A549 (cell line): ENCODE measurements at regions not wholly inside any gene's neighbourhood (a gene's known extent, or its start where the extent isn't known, plus 50 kb on each side); places are given as distances from the start of the nearest gene placed in this dataset.

Experiments used
- CEBPB ChIP-seq, 2 experiments: fragments of >200 bp in 1 of 2; sonication (Bioruptor Twin) in 1 of 2; formaldehyde crosslinking in 1 of 2; IDR thresholded peaks; 2 replicates each; pipeline ENCODE4 v1.6.1; 2012 to 2016
- EHMT2 ChIP-seq: fragments of 200-600 bp; sonication (generic); IDR thresholded peaks from 2 replicates; pipeline ENCODE4 v1.6.1; 2016; ENCODE audit warnings: antibody characterized with exemption, low read depth, mild to moderate bottlenecking, moderate library complexity
- HOXA7 ChIP-seq: fragments of 250-450 bp; sonication (Bioruptor Pico); IDR thresholded peaks from 2 replicates; pipeline ENCODE4 v1.5.0; 2020; ENCODE audit warnings: mild to moderate bottlenecking, moderate library complexity
- JUNB ChIP-seq: fragments of >200 bp; sonication (Bioruptor Twin); formaldehyde crosslinking; IDR thresholded peaks from 2 replicates; pipeline ENCODE4 v1.6.1; 2016
- POLR2A ChIP-seq: IDR thresholded peaks from 2 replicates; pipeline ENCODE4 v1.6.1; 2012; ENCODE audit warnings: mild to moderate bottlenecking, low read length
- RAD21 ChIP-seq, 2 experiments: fragments of >200 bp in 1 of 2; sonication (Bioruptor Twin) in 1 of 2; formaldehyde crosslinking in 1 of 2; IDR thresholded peaks in 1 of 2; conservative IDR thresholded peaks in 1 of 2; 2 replicates in 1 of 2; 3 replicates in 1 of 2; pipeline ENCODE4 v1.6.1; 2012 to 2018; ENCODE audit warnings: inconsistent platforms in 1 of 2
- RNF2 ChIP-seq: fragments of 200-600 bp; sonication (generic); IDR thresholded peaks from 2 replicates; pipeline ENCODE4 v1.6.1; 2016; ENCODE audit warnings: low read depth, mild to moderate bottlenecking, antibody characterized with exemption, moderate library complexity, borderline replicate concordance
- ZFP36 ChIP-seq: fragments of 450-650 bp; IDR thresholded peaks from 2 replicates; pipeline ENCODE4 v1.6.1; 2014; ENCODE audit warnings: borderline replicate concordance; ENCODE audit not compliant: partially characterized antibody
- TF ChIP-seq, protein P1 (sequence below): fragments of 200-600 bp; sonication (generic); IDR thresholded peaks from 2 replicates; pipeline ENCODE4 v1.6.1; 2016; ENCODE audit warnings: antibody characterized with exemption, mild to moderate bottlenecking, moderate library complexity
- TF ChIP-seq, protein P2 (sequence below): fragments of >200 bp; sonication (Bioruptor Twin); formaldehyde crosslinking; IDR thresholded peaks from 3 replicates; pipeline ENCODE4 v1.5.1; 2016
- TF ChIP-seq, protein P3 (sequence below): fragments of 450-650 bp; IDR thresholded peaks from 2 replicates; pipeline ENCODE4 v1.6.1; 2014; ENCODE audit warnings: antibody characterized with exemption
- TF ChIP-seq, protein P4 (sequence below): IDR thresholded peaks from 2 replicates; pipeline ENCODE4 v1.6.1; 2012

DNA sequence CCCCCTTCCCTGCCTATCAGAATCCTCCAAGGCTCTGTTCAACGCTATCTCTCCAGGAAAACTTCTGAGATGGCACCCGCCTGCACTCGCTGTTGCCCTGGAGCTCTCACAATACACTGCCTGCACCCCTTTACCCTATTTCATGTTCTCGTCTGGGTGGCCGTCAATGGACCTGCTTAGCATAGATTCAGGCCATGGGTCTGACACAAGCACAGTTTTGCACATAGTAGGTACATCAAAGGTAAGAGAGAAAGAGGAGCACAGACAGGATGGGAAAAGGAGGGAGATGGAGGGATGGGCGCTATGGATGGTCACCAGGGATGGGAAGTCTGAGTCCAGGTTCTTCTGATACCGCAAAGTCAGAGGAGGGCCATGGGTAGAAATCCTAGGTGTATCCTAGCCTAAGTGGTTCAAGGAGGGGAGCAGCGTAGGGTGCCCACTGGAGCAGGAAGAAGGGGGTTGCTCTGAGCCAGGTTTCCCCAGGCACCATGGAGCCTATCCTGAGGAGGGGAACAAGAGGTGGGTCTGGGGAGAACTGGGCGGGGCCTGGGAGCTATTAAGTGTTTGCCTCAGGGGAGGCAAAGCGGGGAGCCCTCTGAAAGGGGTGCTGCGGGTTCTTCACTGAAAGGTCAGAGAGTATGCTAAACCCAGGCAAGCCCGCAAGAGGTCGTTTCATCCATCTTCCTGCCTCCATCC lies 89.3 kb downstream of the MRPL14 start:
- TF ChIP-seq, protein P1, sequence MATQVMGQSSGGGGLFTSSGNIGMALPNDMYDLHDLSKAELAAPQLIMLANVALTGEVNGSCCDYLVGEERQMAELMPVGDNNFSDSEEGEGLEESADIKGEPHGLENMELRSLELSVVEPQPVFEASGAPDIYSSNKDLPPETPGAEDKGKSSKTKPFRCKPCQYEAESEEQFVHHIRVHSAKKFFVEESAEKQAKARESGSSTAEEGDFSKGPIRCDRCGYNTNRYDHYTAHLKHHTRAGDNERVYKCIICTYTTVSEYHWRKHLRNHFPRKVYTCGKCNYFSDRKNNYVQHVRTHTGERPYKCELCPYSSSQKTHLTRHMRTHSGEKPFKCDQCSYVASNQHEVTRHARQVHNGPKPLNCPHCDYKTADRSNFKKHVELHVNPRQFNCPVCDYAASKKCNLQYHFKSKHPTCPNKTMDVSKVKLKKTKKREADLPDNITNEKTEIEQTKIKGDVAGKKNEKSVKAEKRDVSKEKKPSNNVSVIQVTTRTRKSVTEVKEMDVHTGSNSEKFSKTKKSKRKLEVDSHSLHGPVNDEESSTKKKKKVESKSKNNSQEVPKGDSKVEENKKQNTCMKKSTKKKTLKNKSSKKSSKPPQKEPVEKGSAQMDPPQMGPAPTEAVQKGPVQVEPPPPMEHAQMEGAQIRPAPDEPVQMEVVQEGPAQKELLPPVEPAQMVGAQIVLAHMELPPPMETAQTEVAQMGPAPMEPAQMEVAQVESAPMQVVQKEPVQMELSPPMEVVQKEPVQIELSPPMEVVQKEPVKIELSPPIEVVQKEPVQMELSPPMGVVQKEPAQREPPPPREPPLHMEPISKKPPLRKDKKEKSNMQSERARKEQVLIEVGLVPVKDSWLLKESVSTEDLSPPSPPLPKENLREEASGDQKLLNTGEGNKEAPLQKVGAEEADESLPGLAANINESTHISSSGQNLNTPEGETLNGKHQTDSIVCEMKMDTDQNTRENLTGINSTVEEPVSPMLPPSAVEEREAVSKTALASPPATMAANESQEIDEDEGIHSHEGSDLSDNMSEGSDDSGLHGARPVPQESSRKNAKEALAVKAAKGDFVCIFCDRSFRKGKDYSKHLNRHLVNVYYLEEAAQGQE: no peak
- TF ChIP-seq, protein P2, sequence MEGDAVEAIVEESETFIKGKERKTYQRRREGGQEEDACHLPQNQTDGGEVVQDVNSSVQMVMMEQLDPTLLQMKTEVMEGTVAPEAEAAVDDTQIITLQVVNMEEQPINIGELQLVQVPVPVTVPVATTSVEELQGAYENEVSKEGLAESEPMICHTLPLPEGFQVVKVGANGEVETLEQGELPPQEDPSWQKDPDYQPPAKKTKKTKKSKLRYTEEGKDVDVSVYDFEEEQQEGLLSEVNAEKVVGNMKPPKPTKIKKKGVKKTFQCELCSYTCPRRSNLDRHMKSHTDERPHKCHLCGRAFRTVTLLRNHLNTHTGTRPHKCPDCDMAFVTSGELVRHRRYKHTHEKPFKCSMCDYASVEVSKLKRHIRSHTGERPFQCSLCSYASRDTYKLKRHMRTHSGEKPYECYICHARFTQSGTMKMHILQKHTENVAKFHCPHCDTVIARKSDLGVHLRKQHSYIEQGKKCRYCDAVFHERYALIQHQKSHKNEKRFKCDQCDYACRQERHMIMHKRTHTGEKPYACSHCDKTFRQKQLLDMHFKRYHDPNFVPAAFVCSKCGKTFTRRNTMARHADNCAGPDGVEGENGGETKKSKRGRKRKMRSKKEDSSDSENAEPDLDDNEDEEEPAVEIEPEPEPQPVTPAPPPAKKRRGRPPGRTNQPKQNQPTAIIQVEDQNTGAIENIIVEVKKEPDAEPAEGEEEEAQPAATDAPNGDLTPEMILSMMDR: no peak
- TF ChIP-seq, protein P3, sequence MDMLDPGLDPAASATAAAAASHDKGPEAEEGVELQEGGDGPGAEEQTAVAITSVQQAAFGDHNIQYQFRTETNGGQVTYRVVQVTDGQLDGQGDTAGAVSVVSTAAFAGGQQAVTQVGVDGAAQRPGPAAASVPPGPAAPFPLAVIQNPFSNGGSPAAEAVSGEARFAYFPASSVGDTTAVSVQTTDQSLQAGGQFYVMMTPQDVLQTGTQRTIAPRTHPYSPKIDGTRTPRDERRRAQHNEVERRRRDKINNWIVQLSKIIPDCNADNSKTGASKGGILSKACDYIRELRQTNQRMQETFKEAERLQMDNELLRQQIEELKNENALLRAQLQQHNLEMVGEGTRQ: no peak
- TF ChIP-seq CEBPB (IDR thresholded peaks at IDR 0.05) (no peak), POLR2A (no peak), JUNB (no peak), RNF2 (no peak), HOXA7 (CRISPR knock-in tag) (no peak), EHMT2 (no peak), ZFP36 (no peak), RAD21 (conservative IDR thresholded peaks at IDR 0.05 in 1 of 2, IDR thresholded peaks at IDR 0.05 in 1 of 2) (no peak)
- TF ChIP-seq, protein P4, sequence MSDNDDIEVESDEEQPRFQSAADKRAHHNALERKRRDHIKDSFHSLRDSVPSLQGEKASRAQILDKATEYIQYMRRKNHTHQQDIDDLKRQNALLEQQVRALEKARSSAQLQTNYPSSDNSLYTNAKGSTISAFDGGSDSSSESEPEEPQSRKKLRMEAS: no peak
